IMR-90 (cell line): ENCODE measurements at regions not wholly inside any gene's neighbourhood (a gene's known extent, or its start where the extent isn't known, plus 50 kb on each side); places are given as distances from the start of the nearest gene placed in this dataset.
"Not testable (repeated sequence)": the region's sequence is repeated elsewhere in the genome, so short reads cannot be mapped to it uniquely, and the experiment has no call there.

ENCODE experiments used
- ATAC-seq: fragments of 200-7000 bp; cut with Tn5 transposase; 2 replicates; pipeline ENCODE4 v1.9.1; 2020; ENCODE audit warnings: low read depth, mild to moderate bottlenecking, moderate library complexity
- BruUV-seq: library from RNA; stranded (reverse); fragments of 400-500 nt; replicated peaks from 2 replicates; lab custom pipeline; 2021; lab: Mats Ljungman, UMichigan
- CTCF ChIA-PET: fragments of 300-600 bp; formaldehyde crosslinking; extraction: SDS; loops from one replicate; lab custom pipeline; 2021; ENCODE audit warnings: antibody characterized with exemption; lab: Yijun Ruan, JAX
- POLR2A ChIA-PET: fragments of 300-600 bp; sonication (Branson Sonifier 250); formaldehyde crosslinking; loops from one replicate; lab custom pipeline; 2022; ENCODE audit warnings: antibody characterized with exemption; ENCODE audit not compliant: unreplicated experiment; lab: Charles Lee
- DNase-seq: peaks from one replicate; pipeline ENCODE4 v3.0.0; 2013
- H2AFZ ChIP-seq: replicated peaks from 2 replicates; pipeline ENCODE3; 2013; ENCODE audit warnings: low read length, mild to moderate bottlenecking; ENCODE audit not compliant: poor library complexity
- H2AK5ac ChIP-seq: 2 replicates; pipeline ENCODE4 v1.6.1; 2013; ENCODE audit warnings: low read depth, low read length, inconsistent platforms
- H2AK9ac ChIP-seq: replicated peaks from 2 replicates; pipeline ENCODE3; 2013; ENCODE audit warnings: mild to moderate bottlenecking, low read depth, low read length, moderate library complexity; ENCODE audit not compliant: poor library complexity
- H2BK120ac ChIP-seq: 2 replicates; pipeline ENCODE4 v1.6.1; 2013; ENCODE audit warnings: low read depth, low read length, inconsistent platforms
- H2BK15ac ChIP-seq: 3 replicates; pipeline ENCODE4 v1.6.1; 2013; ENCODE audit warnings: low read depth, low read length, inconsistent platforms
- H2BK20ac ChIP-seq: 2 replicates; pipeline ENCODE4 v1.6.1; 2013; ENCODE audit warnings: low read depth, mild to moderate bottlenecking, inconsistent platforms, low read length, moderate library complexity
- H2BK5ac ChIP-seq: 2 replicates; pipeline ENCODE4 v1.6.1; 2013; ENCODE audit warnings: mild to moderate bottlenecking, low read depth, low read length, inconsistent platforms; ENCODE audit not compliant: poor library complexity, severe bottlenecking
- H3K14ac ChIP-seq: replicated peaks from 2 replicates; pipeline ENCODE4 v1.6.1; 2013; ENCODE audit warnings: low read depth, low read length, inconsistent platforms
- H3K18ac ChIP-seq: 2 replicates; pipeline ENCODE4 v1.6.1; 2013; ENCODE audit warnings: low read depth, low read length, control low read depth
- H3K23ac ChIP-seq: 2 replicates; pipeline ENCODE4 v1.6.1; 2013; ENCODE audit warnings: low read depth, low read length, inconsistent platforms
- H3K27ac ChIP-seq: 2 replicates; pipeline ENCODE4 v1.5.1; 2013; ENCODE audit warnings: mild to moderate bottlenecking, control low read depth, low read length; ENCODE audit not compliant: insufficient read depth
- H3K27me3 ChIP-seq: 2 replicates; pipeline ENCODE4 v1.6.1; 2013; ENCODE audit warnings: low read length; ENCODE audit not compliant: control insufficient read depth, insufficient read depth
- H3K36me3 ChIP-seq: 2 replicates; pipeline ENCODE4 v1.6.1; 2013; ENCODE audit warnings: low read length, mixed read lengths; ENCODE audit not compliant: control insufficient read depth, insufficient read depth
- H3K4ac ChIP-seq: 2 replicates; pipeline ENCODE4 v1.6.1; 2013; ENCODE audit warnings: low read depth, low read length, inconsistent platforms
- H3K4me1 ChIP-seq: 2 replicates; pipeline ENCODE4 v1.6.1; 2013; ENCODE audit warnings: low read length, mixed read lengths; ENCODE audit not compliant: control insufficient read depth, insufficient read depth
- H3K4me2 ChIP-seq: 2 replicates; pipeline ENCODE4 v1.6.1; 2013; ENCODE audit warnings: low read depth, mild to moderate bottlenecking, control low read depth, low read length, moderate library complexity
- H3K4me3 ChIP-seq: 2 replicates; pipeline ENCODE4 v1.5.1; 2013; ENCODE audit warnings: low read depth, mild to moderate bottlenecking, control low read depth, low read length, moderate library complexity; ENCODE audit not compliant: insufficient read depth
- H3K56ac ChIP-seq: 2 replicates; pipeline ENCODE4 v1.6.1; 2013; ENCODE audit warnings: low read length, inconsistent platforms; ENCODE audit not compliant: insufficient read depth; ENCODE audit errors: extremely low read depth
- H3K79me1 ChIP-seq, 2 experiments: 2 replicates each; pipeline ENCODE4 v1.6.1; 2013; ENCODE audit warnings: low read length in 2 of 2, inconsistent platforms in 1 of 2, low read depth in 1 of 2
- H3K9ac ChIP-seq: 2 replicates; pipeline ENCODE4 v1.6.1; 2013; ENCODE audit warnings: low read depth, low read length, control low read depth
- H3K9me1 ChIP-seq: 2 replicates; pipeline ENCODE4 v1.6.1; 2013; ENCODE audit warnings: low read length, inconsistent platforms; ENCODE audit not compliant: insufficient read depth
- H3K9me3 ChIP-seq: 2 replicates; pipeline ENCODE4 v1.6.1; 2013; ENCODE audit warnings: low read length; ENCODE audit not compliant: control insufficient read depth, insufficient read depth
- H4K20me1 ChIP-seq: 2 replicates; pipeline ENCODE4 v1.6.1; 2013; ENCODE audit warnings: low read length, inconsistent platforms; ENCODE audit not compliant: insufficient read depth
- H4K5ac ChIP-seq: 2 replicates; pipeline ENCODE4 v1.6.1; 2013; ENCODE audit warnings: mild to moderate bottlenecking, low read depth, low read length, control low read depth
- H4K8ac ChIP-seq, 2 experiments: 2 replicates each; pipeline ENCODE4 v1.6.1; 2013; ENCODE audit warnings: low read depth in 2 of 2, low read length in 2 of 2, control low read depth in 1 of 2, inconsistent platforms in 1 of 2
- H4K91ac ChIP-seq: 2 replicates; pipeline ENCODE4 v1.6.1; 2013; ENCODE audit warnings: low read depth, low read length, inconsistent platforms; ENCODE audit not compliant: insufficient read depth
- WGBS, 2 experiments: methylation state at CpG; one replicate each; pipeline versions ENCODE4 v1.1.5 to v1.1.7; 2013; ENCODE audit warnings: missing lambda C conversion rate in 2 of 2; ENCODE audit not compliant: insufficient read length in 1 of 2; ENCODE audit errors: extremely low coverage in 2 of 2; 5-methylcytosine and 5-hydroxymethylcytosine counted together
- dilution Hi-C: fragments of 300-500 bp; cut with HindIII; formaldehyde crosslinking; loops from one replicate; pipeline ENCODE4 v1.14.3; 2018; ENCODE audit warnings: low sequenced_read_pairs; ENCODE audit not compliant: unreplicated experiment
- in situ Hi-C: fragments of 300-500 bp; cut with MboI; formaldehyde crosslinking; loops from 3 replicates; pipeline ENCODE4 v1.14.3; 2019; ENCODE audit warnings: low sequenced_read_pairs, inconsistent platforms, mixed read lengths
- intact Hi-C: fragments of 100-400 bp; cut with micrococcal nuclease; formaldehyde crosslinking; loops from 2 replicates; pipeline ENCODE4 v1.10.0; 2022

- H2AK9ac ChIP-seq, H3K18ac ChIP-seq, H3K4me3 ChIP-seq, H3K27ac ChIP-seq, H3K23ac ChIP-seq, H3K79me1 ChIP-seq, H3K27me3 ChIP-seq, H2BK20ac ChIP-seq, CTCF ChIA-PET, H3K9me1 ChIP-seq, H2AK5ac ChIP-seq, H3K9ac ChIP-seq, H4K8ac ChIP-seq, ATAC-seq, H4K5ac ChIP-seq, intact Hi-C loops, H3K4me1 ChIP-seq, H4K20me1 ChIP-seq, H4K91ac ChIP-seq, H3K4me2 ChIP-seq, H2BK15ac ChIP-seq, H3K14ac ChIP-seq, H2BK120ac ChIP-seq, dilution Hi-C loops, H2AFZ ChIP-seq, H3K56ac ChIP-seq, POLR2A ChIA-PET, H3K9me3 ChIP-seq, DNase-seq, H3K36me3 ChIP-seq, BruUV-seq, in situ Hi-C loops, H2BK5ac ChIP-seq, H3K4ac ChIP-seq: not testable (repeated sequence)
- WGBS, 2 experiments, result no CpG with 5 or more reads among the region's 36 CpGs
These were observed 1025.2 kb upstream of the SEMA6A start for GRCh38 chr5:117599811-117600210.
